ENCODE measurements at regions not wholly inside any gene's neighbourhood (a gene's known extent, or its start where the extent isn't known, plus 50 kb on each side); places are given as distances from the start of the nearest gene placed in this dataset.

GRCh38 chrX:37904833-37905232, 57.5 kb upstream of the DYNLT3 start:
- H3K4me3 ChIP-seq, result no peak overlapping the region
- H3K36me3 ChIP-seq (ENCODE audit: insufficient read depth in 1 of 2, low read depth in 1 of 2), result no peaks in the 10 kb centered on the region
- intact Hi-C loops (cut with DNase I), result no loop called here
- WGBS, 3 donors, result 29 to 54% (median 47%) methylated on average over 2 of the region's 2 CpGs
- DNase-seq, result no peak
- no peaks in the 10 kb centered on the region for H3K9me3 ChIP-seq
- no peak overlapping the region for H3K27ac ChIP-seq
- no peak for ATAC-seq
- TF ChIP-seq, protein P1, sequence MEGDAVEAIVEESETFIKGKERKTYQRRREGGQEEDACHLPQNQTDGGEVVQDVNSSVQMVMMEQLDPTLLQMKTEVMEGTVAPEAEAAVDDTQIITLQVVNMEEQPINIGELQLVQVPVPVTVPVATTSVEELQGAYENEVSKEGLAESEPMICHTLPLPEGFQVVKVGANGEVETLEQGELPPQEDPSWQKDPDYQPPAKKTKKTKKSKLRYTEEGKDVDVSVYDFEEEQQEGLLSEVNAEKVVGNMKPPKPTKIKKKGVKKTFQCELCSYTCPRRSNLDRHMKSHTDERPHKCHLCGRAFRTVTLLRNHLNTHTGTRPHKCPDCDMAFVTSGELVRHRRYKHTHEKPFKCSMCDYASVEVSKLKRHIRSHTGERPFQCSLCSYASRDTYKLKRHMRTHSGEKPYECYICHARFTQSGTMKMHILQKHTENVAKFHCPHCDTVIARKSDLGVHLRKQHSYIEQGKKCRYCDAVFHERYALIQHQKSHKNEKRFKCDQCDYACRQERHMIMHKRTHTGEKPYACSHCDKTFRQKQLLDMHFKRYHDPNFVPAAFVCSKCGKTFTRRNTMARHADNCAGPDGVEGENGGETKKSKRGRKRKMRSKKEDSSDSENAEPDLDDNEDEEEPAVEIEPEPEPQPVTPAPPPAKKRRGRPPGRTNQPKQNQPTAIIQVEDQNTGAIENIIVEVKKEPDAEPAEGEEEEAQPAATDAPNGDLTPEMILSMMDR (IDR thresholded peaks at IDR 0.05), result no peak
- no peaks in the 10 kb centered on the region for H3K4me1 ChIP-seq
- peaks cover 0 to 27% (median 7%) of the 10 kb centered on the region in 3 donors for H3K27me3 ChIP-seq (ENCODE audit: insufficient read depth in 3 of 3, low read length in 2 of 3)

- ATAC-seq, result peak in 1 of 4 donors; percentile 44
Measured at GRCh38 chrX:37905436-37906147, 58.2 kb upstream of the DYNLT3 start.

GRCh38 chrX:37906357-37906756, 59.0 kb upstream of the DYNLT3 start:
- intact Hi-C loops (cut with DNase I), result no loop called here
- Histone ChIP-seq H3K4me3 (no peak overlapping the region), H3K9me3 (no peaks in the 10 kb centered on the region), H3K27me3 (ENCODE audit: insufficient read depth in 3 of 3, low read length in 2 of 3) (peaks cover 0 to 27% (median 7%) of the 10 kb centered on the region in 3 donors), H3K27ac (no peak overlapping the region), H3K36me3 (ENCODE audit: insufficient read depth in 1 of 2, low read depth in 1 of 2) (no peaks in the 10 kb centered on the region), H3K4me1 (no peaks in the 10 kb centered on the region)
- ATAC-seq (no peak), DNase-seq (no peak)
- WGBS, 3 donors, result 20 to 40% (median 21%) methylated on average over 11 of the region's 11 CpGs
- TF ChIP-seq, protein P1 (IDR thresholded peaks at IDR 0.05), result no peak

More at GRCh38 chrX:37905436-37906147, 58.2 kb upstream of the DYNLT3 start:
- Histone ChIP-seq H3K4me3 (no peak overlapping the region), H3K36me3 (ENCODE audit: insufficient read depth in 1 of 2, low read depth in 1 of 2) (no peaks in the 10 kb centered on the region), H3K9me3 (no peaks in the 10 kb centered on the region), H3K27ac (no peak overlapping the region), H3K27me3 (ENCODE audit: insufficient read depth in 3 of 3, low read length in 2 of 3) (peaks cover 0 to 27% (median 7%) of the 10 kb centered on the region in 3 donors), H3K4me1 (no peaks in the 10 kb centered on the region)
- TF ChIP-seq, protein P1 (IDR thresholded peaks at IDR 0.05), result no peak
- intact Hi-C loops (cut with DNase I), result no loop called here
- WGBS, 3 donors, result 5 to 21% (median 7%) methylated on average over 8 to 36 of the region's 36 CpGs
- no peak for DNase-seq

- H3K27me3 ChIP-seq (ENCODE audit: insufficient read depth in 3 of 3, low read length in 2 of 3), result peaks cover 0 to 23% (median 4%) of the 10 kb centered on the region in 3 donors
- H3K9me3 ChIP-seq, result no peaks in the 10 kb centered on the region
- TF ChIP-seq, protein P1 (IDR thresholded peaks at IDR 0.05), result no peak
- H3K4me3 ChIP-seq, result no peak overlapping the region
- no peak overlapping the region for H3K27ac ChIP-seq
- no peak for DNase-seq
- no peaks in the 10 kb centered on the region for H3K36me3 ChIP-seq (ENCODE audit: insufficient read depth in 1 of 2, low read depth in 1 of 2)
- WGBS, 3 donors, result 100% methylated on average over 1 of the region's 1 CpG
- no peak for ATAC-seq
- intact Hi-C loops (cut with DNase I), result no loop called here
- H3K4me1 ChIP-seq, result no peaks in the 10 kb centered on the region
Measured at GRCh38 chrX:37910186-37910585, 62.8 kb upstream of the DYNLT3 start.

GRCh38 chrX:37912304-37912703, 64.9 kb upstream of the DYNLT3 start:
- TF ChIP-seq, protein P1 (IDR thresholded peaks at IDR 0.05), result no peak
- WGBS, 3 donors, result 72 to 80% (median 72%) methylated on average over 3 of the region's 3 CpGs
- intact Hi-C loops (cut with DNase I), result no loop called here
- Histone ChIP-seq H3K9me3 (no peaks in the 10 kb centered on the region), H3K27me3 (ENCODE audit: insufficient read depth in 3 of 3, low read length in 2 of 3) (peaks cover 0 to 6% (median 0%) of the 10 kb centered on the region in 3 donors), H3K4me1 (no peaks in the 10 kb centered on the region), H3K27ac (no peak overlapping the region), H3K4me3 (no peak overlapping the region), H3K36me3 (ENCODE audit: insufficient read depth in 1 of 2, low read depth in 1 of 2) (no peaks in the 10 kb centered on the region)
- DNase-seq (no peak), ATAC-seq (no peak)

Measured in psoas muscle (tissue), 7 donors.